Naive thymus-derived CD4-positive, alpha-beta T cell (primary cell): ENCODE measurements at regions not wholly inside any gene's neighbourhood (a gene's known extent, or its start where the extent isn't known, plus 50 kb on each side); places are given as distances from the start of the nearest gene placed in this dataset.

ENCODE experiments used
- ATAC-seq: fragments of 150-1000 bp; cut with Tn5 transposase; 2 replicates; pipeline ENCODE4 v1.10.0; 2021; ENCODE audit warnings: mild to moderate bottlenecking, moderate library complexity
- CTCF ChIA-PET: fragments of 350-600 bp; sonication (Branson Sonifier 250); formaldehyde crosslinking; loops from one replicate; lab custom pipeline; 2021; ENCODE audit warnings: antibody characterized with exemption; lab: Charles Lee
- POLR2A ChIA-PET: fragments of 350-600 bp; sonication (Branson Sonifier 250); formaldehyde crosslinking; loops from one replicate; lab custom pipeline; 2021; ENCODE audit warnings: antibody characterized with exemption, inconsistent platforms; lab: Charles Lee
- DNase-seq, 9 donors: peaks; one replicate each; pipeline versions ENCODE4 v3.0.0 to v3.0.0-alpha.2; 2020 to 2022; ENCODE audit warnings: mixed read lengths in 1 of 9
- H3K27ac ChIP-seq: one replicate; pipeline ENCODE4 v1.7.0; 2013; ENCODE audit warnings: mild to moderate bottlenecking, low read depth, low read length, moderate library complexity
- H3K27me3 ChIP-seq, 2 donors: one replicate each; pipeline ENCODE4 v1.7.0; 2013; ENCODE audit warnings: low read length in 2 of 2, mild to moderate bottlenecking in 2 of 2, moderate library complexity in 2 of 2; ENCODE audit not compliant: control insufficient read depth in 2 of 2, insufficient read depth in 2 of 2
- H3K36me3 ChIP-seq, 3 experiments: 1 replicate in 2 of 3; 2 replicates in 1 of 3; pipeline ENCODE4 v1.7.0; 2013; ENCODE audit warnings: low read length in 3 of 3, mild to moderate bottlenecking in 3 of 3, moderate library complexity in 1 of 3; ENCODE audit not compliant: insufficient read depth in 3 of 3, control insufficient read depth in 2 of 3
- H3K4me1 ChIP-seq, 2 donors: one replicate each; pipeline ENCODE4 v1.7.0; 2013; ENCODE audit warnings: low read length in 2 of 2, mild to moderate bottlenecking in 2 of 2, moderate library complexity in 1 of 2; ENCODE audit not compliant: control insufficient read depth in 2 of 2, insufficient read depth in 2 of 2
- H3K4me3 ChIP-seq: 2 replicates; pipeline ENCODE4 v1.7.0; 2013; ENCODE audit warnings: mild to moderate bottlenecking, low read length
- H3K9me3 ChIP-seq, 3 experiments: 1 replicate in 2 of 3; 2 replicates in 1 of 3; pipeline ENCODE4 v1.7.0; 2013; ENCODE audit warnings: low read length in 3 of 3; ENCODE audit not compliant: control insufficient read depth in 2 of 3
- H3K27ac Mint-ChIP-seq, 9 donors: one replicate each; pipeline ENCODE4 v1.8.0; 2020 to 2022; ENCODE audit warnings: mixed read lengths in 9 of 9, mild to moderate bottlenecking in 8 of 9, moderate library complexity in 5 of 9, inconsistent platforms in 2 of 9
- H3K27me3 Mint-ChIP-seq, 5 donors: one replicate each; pipeline ENCODE4 v1.8.0; 2021 to 2022; ENCODE audit warnings: mixed read lengths in 5 of 5, mild to moderate bottlenecking in 1 of 5
- H3K36me3 Mint-ChIP-seq, 5 donors: one replicate each; pipeline ENCODE4 v1.8.0; 2020 to 2022; ENCODE audit warnings: mixed read lengths in 5 of 5, mild to moderate bottlenecking in 3 of 5, inconsistent platforms in 1 of 5
- H3K4me1 Mint-ChIP-seq, 7 donors: one replicate each; pipeline ENCODE4 v1.8.0; 2020 to 2022; ENCODE audit warnings: mixed read lengths in 7 of 7, mild to moderate bottlenecking in 3 of 7, inconsistent platforms in 1 of 7
- H3K4me3 Mint-ChIP-seq, 10 donors: one replicate each; pipeline ENCODE4 v1.8.0; 2020 to 2022; ENCODE audit warnings: mild to moderate bottlenecking in 10 of 10, mixed read lengths in 10 of 10, moderate library complexity in 6 of 10, inconsistent platforms in 2 of 10
- H3K9me3 Mint-ChIP-seq, 11 donors: one replicate each; pipeline ENCODE4 v1.8.0; 2020 to 2022; ENCODE audit warnings: mixed read lengths in 11 of 11, mild to moderate bottlenecking in 4 of 11, inconsistent platforms in 1 of 11, moderate library complexity in 1 of 11
- intact Hi-C, 2 donors: fragments of 100-400 bp; cut with micrococcal nuclease; formaldehyde crosslinking; loops; one replicate each; pipeline ENCODE4 v1.15.1; 2023

GRCh38 chr12:116630762-116631161 is 71.6 kb downstream of the MAP1LC3B2 start:
- H3K4me1 Mint-ChIP-seq, result peaks cover 3 to 9% (median 4%) of the 10 kb centered on the region in 7 donors
- H3K27me3 ChIP-seq, result no peaks in the 10 kb centered on the region
- H3K36me3 ChIP-seq, result no peaks in the 10 kb centered on the region
- ATAC-seq (no peak), DNase-seq (no peak)
- H3K27ac ChIP-seq, result no peak overlapping the region
- CTCF ChIA-PET, result no interaction called here
- intact Hi-C loops, result no loop called here
- H3K4me1 ChIP-seq, result no peaks in the 10 kb centered on the region
- POLR2A ChIA-PET, result no interaction called here
- H3K9me3 Mint-ChIP-seq, result no peaks in the 10 kb centered on the region
- H3K4me3 ChIP-seq, result no peak overlapping the region
- H3K27me3 Mint-ChIP-seq, result peaks cover 11 to 36% (median 21%) of the 10 kb centered on the region in 5 donors
- no peak overlapping the region for H3K27ac Mint-ChIP-seq
- H3K9me3 ChIP-seq, result no peaks in the 10 kb centered on the region
- H3K4me3 Mint-ChIP-seq, result no peak overlapping the region
- peaks cover 0 to 7% (median 0%) of the 10 kb centered on the region in 5 donors for H3K36me3 Mint-ChIP-seq

GRCh38 chr12:116629480-116629879 is 70.3 kb downstream of the MAP1LC3B2 start:
- Mint-ChIP-seq H3K4me3 (no peak overlapping the region), H3K36me3 (peaks cover 0 to 7% (median 0%) of the 10 kb centered on the region in 5 donors), H3K9me3 (no peaks in the 10 kb centered on the region), H3K27me3 (peaks cover 9 to 25% (median 19%) of the 10 kb centered on the region in 5 donors), H3K4me1 (peaks cover 0 to 2% (median 0%) of the 10 kb centered on the region in 7 donors), H3K27ac (no peak overlapping the region)
- ATAC-seq (no peak), DNase-seq (no peak)
- intact Hi-C loops, result no loop called here
- CTCF ChIA-PET, result no interaction called here
- Histone ChIP-seq H3K4me1 (no peaks in the 10 kb centered on the region), H3K4me3 (no peak overlapping the region), H3K9me3 (no peaks in the 10 kb centered on the region), H3K27me3 (no peaks in the 10 kb centered on the region), H3K36me3 (no peaks in the 10 kb centered on the region), H3K27ac (no peak overlapping the region)
- POLR2A ChIA-PET, result no interaction called here

- no peak for DNase-seq
- no peak for ATAC-seq
- no peaks in the 10 kb centered on the region for H3K36me3 ChIP-seq
- H3K27me3 Mint-ChIP-seq, result peaks cover 6 to 24% (median 21%) of the 10 kb centered on the region in 5 donors
- no peaks in the 10 kb centered on the region for H3K27me3 ChIP-seq
- no peak overlapping the region for H3K4me3 ChIP-seq
- H3K4me1 Mint-ChIP-seq, result no peaks in the 10 kb centered on the region
- H3K27ac ChIP-seq, result no peak overlapping the region
- no peaks in the 10 kb centered on the region for H3K4me1 ChIP-seq
- H3K9me3 Mint-ChIP-seq, result no peaks in the 10 kb centered on the region
- H3K9me3 ChIP-seq, result no peaks in the 10 kb centered on the region
- POLR2A ChIA-PET, result no interaction called here
- H3K4me3 Mint-ChIP-seq, result no peak overlapping the region
- CTCF ChIA-PET, result no interaction called here
- H3K36me3 Mint-ChIP-seq, result peaks cover 0 to 7% (median 0%) of the 10 kb centered on the region in 5 donors
- intact Hi-C loops, result no loop called here
- no peak overlapping the region for H3K27ac Mint-ChIP-seq
Measured at GRCh38 chr12:116628989-116629388, 69.8 kb downstream of the MAP1LC3B2 start.

DNA sequence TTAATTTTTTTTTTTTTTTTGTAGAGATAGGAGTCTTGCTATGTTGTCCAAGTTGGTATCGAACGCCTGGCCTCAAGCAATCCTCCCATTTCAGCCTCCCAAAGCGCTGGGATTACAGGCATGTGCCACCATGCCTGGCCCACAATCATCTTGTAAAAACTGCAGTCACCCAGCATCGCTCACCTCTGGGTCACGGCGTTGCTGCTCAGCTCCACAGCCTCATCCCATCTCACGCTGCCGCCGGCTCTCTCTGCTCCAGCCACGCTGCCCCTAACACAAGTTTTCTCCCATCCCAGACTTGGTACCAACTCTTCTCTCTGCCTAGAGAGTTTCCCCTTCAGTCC is 69.2 kb downstream of the MAP1LC3B2 start:
- DNase-seq (no peak), ATAC-seq (no peak)
- Histone ChIP-seq H3K9me3 (no peaks in the 10 kb centered on the region), H3K36me3 (no peaks in the 10 kb centered on the region), H3K27me3 (no peaks in the 10 kb centered on the region), H3K4me3 (no peak overlapping the region), H3K27ac (no peak overlapping the region), H3K4me1 (no peaks in the 10 kb centered on the region)
- Mint-ChIP-seq H3K9me3 (peaks cover 0 to 1% (median under 1%) of the 10 kb centered on the region in 11 donors), H3K4me3 (no peak overlapping the region), H3K27ac (no peak overlapping the region), H3K4me1 (peaks cover 0 to 2% (median 0%) of the 10 kb centered on the region in 7 donors), H3K36me3 (peaks cover 0 to 6% (median 0%) of the 10 kb centered on the region in 5 donors), H3K27me3 (peaks cover 3 to 22% (median 20%) of the 10 kb centered on the region in 5 donors)
- ChIA-PET POLR2A (no interaction called here), CTCF (interaction anchor here (0.6 kb wide), 1 partner anchor 352 kb away, joined by 4 read pairs; no protein-coding TSS in a partner anchor)
- intact Hi-C loops, result no loop called here
